ENCODE measurements at regions not wholly inside any gene's neighbourhood (a gene's known extent, or its start where the extent isn't known, plus 50 kb on each side); places are given as distances from the start of the nearest gene placed in this dataset.

- H3K27me3 ChIP-seq = no peaks in the 10 kb centered on the region
- no peak for ATAC-seq
- no peak for DNase-seq
- no peaks in the 10 kb centered on the region for H3K36me3 ChIP-seq
- H3K27ac ChIP-seq = no peak overlapping the region
- intact Hi-C loops (cut with DNase I) = no loop called here
- no peaks in the 10 kb centered on the region for H3K4me1 ChIP-seq
- H3K4me3 ChIP-seq = no peak overlapping the region
- H3K9me3 ChIP-seq = no peaks in the 10 kb centered on the region
- TF ChIP-seq, protein P1, sequence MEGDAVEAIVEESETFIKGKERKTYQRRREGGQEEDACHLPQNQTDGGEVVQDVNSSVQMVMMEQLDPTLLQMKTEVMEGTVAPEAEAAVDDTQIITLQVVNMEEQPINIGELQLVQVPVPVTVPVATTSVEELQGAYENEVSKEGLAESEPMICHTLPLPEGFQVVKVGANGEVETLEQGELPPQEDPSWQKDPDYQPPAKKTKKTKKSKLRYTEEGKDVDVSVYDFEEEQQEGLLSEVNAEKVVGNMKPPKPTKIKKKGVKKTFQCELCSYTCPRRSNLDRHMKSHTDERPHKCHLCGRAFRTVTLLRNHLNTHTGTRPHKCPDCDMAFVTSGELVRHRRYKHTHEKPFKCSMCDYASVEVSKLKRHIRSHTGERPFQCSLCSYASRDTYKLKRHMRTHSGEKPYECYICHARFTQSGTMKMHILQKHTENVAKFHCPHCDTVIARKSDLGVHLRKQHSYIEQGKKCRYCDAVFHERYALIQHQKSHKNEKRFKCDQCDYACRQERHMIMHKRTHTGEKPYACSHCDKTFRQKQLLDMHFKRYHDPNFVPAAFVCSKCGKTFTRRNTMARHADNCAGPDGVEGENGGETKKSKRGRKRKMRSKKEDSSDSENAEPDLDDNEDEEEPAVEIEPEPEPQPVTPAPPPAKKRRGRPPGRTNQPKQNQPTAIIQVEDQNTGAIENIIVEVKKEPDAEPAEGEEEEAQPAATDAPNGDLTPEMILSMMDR (IDR thresholded peaks at IDR 0.05) = no peak
Measured at GRCh38 chr4:141569141-141569540, 67.2 kb upstream of the IL15 start.

GRCh38 chr4:141570290-141570689 is 66.1 kb upstream of the IL15 start:
- intact Hi-C loops (cut with DNase I) = no loop called here
- Histone ChIP-seq H3K27me3 (no peaks in the 10 kb centered on the region), H3K4me3 (no peak overlapping the region), H3K9me3 (no peaks in the 10 kb centered on the region), H3K4me1 (no peaks in the 10 kb centered on the region), H3K36me3 (no peaks in the 10 kb centered on the region), H3K27ac (no peak overlapping the region)
- DNase-seq = no peak
- no peak for ATAC-seq
- TF ChIP-seq, protein P1 (IDR thresholded peaks at IDR 0.05) = no peak

DNA sequence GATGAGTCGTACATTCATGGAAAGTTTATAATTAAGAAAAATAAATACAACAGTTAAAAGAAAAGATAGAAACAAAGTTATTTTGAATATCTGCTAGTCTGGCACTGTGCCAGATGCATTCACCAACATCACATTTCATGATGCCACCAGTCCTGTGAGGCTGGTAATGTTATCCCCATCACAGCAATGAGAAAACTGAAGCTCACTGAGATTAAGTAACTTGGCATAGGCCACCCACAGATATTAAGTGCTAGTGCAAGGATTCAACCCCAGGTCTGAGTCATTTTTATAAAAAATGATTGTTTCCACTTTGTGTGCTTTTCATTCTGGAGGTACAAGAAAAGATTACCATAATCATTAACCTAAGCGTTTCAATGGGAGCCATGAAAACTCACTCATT is 65.0 kb upstream of the IL15 start:
- ATAC-seq = no peak
- TF ChIP-seq, protein P1 (IDR thresholded peaks at IDR 0.05) = no peak
- Histone ChIP-seq H3K4me3 (no peak overlapping the region), H3K27me3 (no peaks in the 10 kb centered on the region), H3K36me3 (no peaks in the 10 kb centered on the region), H3K27ac (no peak overlapping the region), H3K9me3 (no peaks in the 10 kb centered on the region), H3K4me1 (no peaks in the 10 kb centered on the region)
- DNase-seq = no peak
- intact Hi-C loops (cut with DNase I) = no loop called here

DNA sequence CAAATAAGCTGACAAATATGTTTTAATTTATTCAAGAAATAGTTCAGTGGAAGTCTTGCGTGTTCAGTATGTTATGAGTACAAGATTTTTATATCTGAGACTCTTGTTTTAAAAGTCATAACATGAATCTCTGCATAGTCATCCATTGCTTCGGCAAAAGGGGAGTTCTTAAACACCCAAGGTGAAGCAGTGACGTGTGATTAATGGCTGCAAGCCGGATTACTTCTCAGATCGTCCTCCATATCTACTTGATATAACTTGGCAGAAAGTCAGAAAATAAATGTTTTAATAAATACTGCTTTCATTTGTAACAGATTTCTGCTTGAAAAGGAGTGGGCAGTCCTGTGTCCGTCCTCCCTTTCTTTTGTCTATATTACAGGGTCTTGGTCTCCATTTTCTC is 64.6 kb upstream of the IL15 start:
- Histone ChIP-seq H3K36me3 (no peaks in the 10 kb centered on the region), H3K4me3 (no peak overlapping the region), H3K4me1 (no peaks in the 10 kb centered on the region), H3K27me3 (no peaks in the 10 kb centered on the region), H3K9me3 (no peaks in the 10 kb centered on the region), H3K27ac (no peak overlapping the region)
- ATAC-seq = no peak
- no peak for DNase-seq
- intact Hi-C loops (cut with DNase I) = no loop called here
- TF ChIP-seq, protein P1 (IDR thresholded peaks at IDR 0.05) = no peak

DNA sequence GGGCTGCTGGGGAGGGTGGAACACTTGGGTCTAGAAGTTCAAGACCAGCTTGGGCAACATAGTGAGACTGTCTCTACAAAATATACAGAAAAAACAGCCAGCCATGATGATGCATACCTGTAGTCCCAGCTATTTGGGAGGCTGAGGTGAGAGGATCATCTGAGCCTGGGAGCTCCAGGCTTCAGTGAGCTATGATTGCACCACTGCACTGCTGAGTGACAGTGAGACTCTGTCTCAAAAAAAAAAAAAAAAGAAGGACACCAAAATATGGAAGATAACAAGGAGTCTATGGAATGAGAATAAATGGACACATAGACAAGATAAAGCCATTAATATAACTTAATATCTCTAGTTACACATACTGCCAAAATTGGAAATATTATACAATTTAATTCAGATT is 62.7 kb upstream of the IL15 start:
- H3K27ac ChIP-seq = no peak overlapping the region
- intact Hi-C loops (cut with DNase I) = no loop called here
- no peaks in the 10 kb centered on the region for H3K36me3 ChIP-seq
- H3K4me3 ChIP-seq = no peak overlapping the region
- H3K27me3 ChIP-seq = no peaks in the 10 kb centered on the region
- TF ChIP-seq, protein P1 (IDR thresholded peaks at IDR 0.05) = no peak
- H3K4me1 ChIP-seq = no peaks in the 10 kb centered on the region
- no peaks in the 10 kb centered on the region for H3K9me3 ChIP-seq
- DNase-seq = no peak
- ATAC-seq = no peak

GRCh38 chr4:141575884-141576283 is 60.5 kb upstream of the IL15 start:
- no peak for DNase-seq
- intact Hi-C loops (cut with DNase I) = no loop called here
- Histone ChIP-seq H3K36me3 (no peaks in the 10 kb centered on the region), H3K9me3 (no peaks in the 10 kb centered on the region), H3K27me3 (no peaks in the 10 kb centered on the region), H3K4me1 (no peaks in the 10 kb centered on the region), H3K4me3 (no peak overlapping the region), H3K27ac (no peak overlapping the region)
- TF ChIP-seq, protein P1 (IDR thresholded peaks at IDR 0.05) = no peak
- no peak for ATAC-seq

All from upper lobe of right lung (tissue), 1 donor.